Stimulated activated CD4-positive, alpha-beta T cell treated with anti-CD3 and anti-CD28 coated beads, Interleukin-12 subunit alpha, Interleukin-12 subunit beta, amount 100 ng/mL, for 48 hours (primary cell): ENCODE measurements at regions not wholly inside any gene's neighbourhood (a gene's known extent, or its start where the extent isn't known, plus 50 kb on each side); places are given as distances from the start of the nearest gene placed in this dataset.

ENCODE experiments used
- DNase-seq, 3 donors: peaks; one replicate each; pipeline ENCODE4 v3.0.0-alpha.2; 2020; ENCODE audit warnings: low read depth in 2 of 3, low spot score in 1 of 3

DNA sequence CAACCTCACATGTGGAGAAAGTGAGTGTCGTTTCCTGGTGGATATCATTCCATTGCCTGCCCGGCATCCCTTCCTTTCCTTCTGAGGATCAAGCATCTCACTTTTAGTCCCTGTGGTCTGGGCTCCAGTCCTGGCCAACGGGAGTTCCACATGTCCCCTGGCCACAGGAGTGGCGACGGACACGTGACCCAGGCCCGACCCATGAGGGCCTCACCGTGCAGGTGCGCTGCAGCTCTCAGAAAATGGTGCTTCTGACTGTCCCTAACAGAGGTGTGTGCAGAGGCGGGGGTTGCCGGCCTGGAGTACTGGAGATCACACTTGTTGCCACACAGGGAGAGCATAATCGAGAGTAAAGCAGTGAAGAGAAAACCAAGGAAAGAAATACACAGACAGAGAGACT, 476.9 kb upstream of the FRG1 start:
- DNase-seq = no peak

GRCh38 chr4:189494407-189494806, 446.3 kb upstream of the FRG1 start:
- DNase-seq = no peak

- DNase-seq = no peak
Measured at GRCh38 chr4:189497516-189497915, 443.2 kb upstream of the FRG1 start.

GRCh38 chr4:189497996-189498395, 442.7 kb upstream of the FRG1 start:
- DNase-seq = no peak

GRCh38 chr4:189498457-189498856, 442.2 kb upstream of the FRG1 start:
- no peak for DNase-seq

DNA sequence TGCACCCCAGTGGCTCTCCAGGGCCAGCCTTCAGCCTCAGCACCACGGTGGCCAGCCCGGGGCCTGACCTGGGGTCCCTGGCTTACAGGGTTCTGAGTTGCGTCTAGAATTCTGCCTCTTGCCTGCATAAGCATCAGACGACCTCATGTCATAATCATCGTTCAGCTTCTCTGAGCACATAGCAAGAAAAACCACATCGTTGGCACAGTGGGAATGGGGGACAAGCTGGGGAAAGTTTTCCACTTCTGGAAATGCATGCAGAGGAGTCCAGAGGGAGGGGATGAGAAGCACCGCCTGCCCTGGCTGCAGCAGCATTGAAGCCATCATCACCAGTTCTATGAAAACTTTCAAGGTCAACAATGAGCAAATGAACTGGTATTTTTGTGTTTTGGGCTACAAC, 441.0 kb upstream of the FRG1 start:
- no peak for DNase-seq

- no peak for DNase-seq
Measured at GRCh38 chr4:189500970-189501369, 439.7 kb upstream of the FRG1 start.

DNA sequence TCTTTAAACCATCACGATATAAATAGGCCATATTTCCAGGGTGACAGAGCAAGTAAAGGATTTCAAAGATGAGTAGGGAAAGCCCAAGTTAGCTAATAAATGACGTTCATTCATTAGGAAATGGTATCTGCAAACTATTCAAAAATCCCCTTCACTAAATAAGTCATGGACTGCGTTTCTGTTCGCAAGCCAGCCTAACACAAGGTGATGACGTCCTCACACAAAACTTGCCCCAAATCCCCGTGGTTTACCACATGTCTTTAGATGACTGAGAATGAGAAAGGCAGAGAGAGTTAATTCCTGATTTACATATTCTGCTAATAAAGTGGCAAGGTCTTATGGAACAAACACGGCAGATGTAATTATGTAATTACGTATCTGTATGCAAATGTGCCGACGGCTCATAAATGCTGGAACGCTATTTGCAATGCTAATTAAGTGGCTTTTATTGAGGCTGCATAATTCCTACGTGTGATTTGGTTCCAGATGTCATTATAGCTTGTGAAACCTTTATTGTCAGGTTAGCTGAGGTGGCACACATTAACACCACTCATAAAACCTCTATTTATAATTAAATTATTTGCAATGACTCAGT, 437.7 kb upstream of the FRG1 start:
- no peak for DNase-seq

- DNase-seq = no peak
Measured at GRCh38 chr4:189504220-189504619, 436.5 kb upstream of the FRG1 start.

GRCh38 chr4:189505380-189505779, 435.3 kb upstream of the FRG1 start:
- no peak for DNase-seq

DNA sequence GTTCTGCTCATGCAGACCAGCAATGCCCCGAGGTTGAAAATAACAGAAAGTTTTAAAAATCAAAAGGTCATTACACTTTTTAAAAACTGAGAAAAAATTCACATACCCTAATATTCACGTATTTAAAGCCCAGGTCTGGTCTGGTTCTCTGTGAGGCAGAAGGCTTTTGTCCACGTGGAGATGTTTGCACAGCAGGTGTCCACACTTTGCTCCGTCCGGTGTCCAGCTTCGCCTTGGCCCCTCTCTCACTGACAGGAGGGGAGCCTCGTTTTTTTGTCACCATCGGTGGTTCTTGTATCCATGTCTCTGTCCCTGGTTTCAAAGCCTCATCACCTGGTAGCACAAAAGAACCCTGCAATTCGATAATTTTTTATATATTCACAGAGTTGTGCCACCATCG, 434.6 kb upstream of the FRG1 start:
- DNase-seq = no peak

DNA sequence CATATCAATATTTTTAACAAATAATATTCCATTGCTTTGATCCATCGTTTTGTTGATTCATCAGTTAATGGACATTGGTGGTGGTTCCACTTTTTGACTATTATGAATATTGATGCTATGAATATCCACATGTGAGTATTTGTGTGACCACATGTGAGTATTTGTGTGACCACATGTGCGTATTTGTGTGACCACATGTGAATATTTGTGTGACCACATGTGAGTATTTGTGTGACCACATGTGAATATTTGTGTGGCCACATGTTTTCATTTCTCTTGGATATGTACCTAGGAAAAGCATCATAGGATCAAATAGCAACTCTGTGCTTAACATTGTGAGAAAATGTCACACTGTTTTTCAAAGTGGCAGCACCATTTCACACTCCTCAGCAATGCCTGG, 433.6 kb upstream of the FRG1 start:
- DNase-seq = no peak

GRCh38 chr4:189510601-189511000, 430.1 kb upstream of the FRG1 start:
- DNase-seq = no peak

GRCh38 chr4:189511581-189511980, 429.1 kb upstream of the FRG1 start:
- DNase-seq = no peak

DNA sequence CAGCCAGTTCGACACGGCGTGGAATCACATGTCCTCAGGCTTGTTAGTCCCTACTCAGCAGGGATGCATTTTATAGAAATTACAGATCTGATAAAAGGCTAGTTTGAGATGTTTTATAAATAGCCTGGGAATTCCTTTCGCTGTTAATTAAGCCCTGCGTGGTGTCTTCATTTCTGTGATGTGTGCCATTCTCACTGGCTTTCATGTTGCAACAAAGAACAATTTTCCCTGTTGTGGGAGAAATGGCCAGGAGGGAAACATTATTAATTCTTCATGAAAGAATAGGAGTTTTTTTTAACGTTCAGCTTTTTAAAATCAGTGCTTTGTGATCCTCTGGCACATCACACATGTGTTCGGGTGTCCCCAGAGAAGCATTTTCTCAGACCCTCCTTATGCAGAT, 427.3 kb upstream of the FRG1 start:
- no peak for DNase-seq

DNA sequence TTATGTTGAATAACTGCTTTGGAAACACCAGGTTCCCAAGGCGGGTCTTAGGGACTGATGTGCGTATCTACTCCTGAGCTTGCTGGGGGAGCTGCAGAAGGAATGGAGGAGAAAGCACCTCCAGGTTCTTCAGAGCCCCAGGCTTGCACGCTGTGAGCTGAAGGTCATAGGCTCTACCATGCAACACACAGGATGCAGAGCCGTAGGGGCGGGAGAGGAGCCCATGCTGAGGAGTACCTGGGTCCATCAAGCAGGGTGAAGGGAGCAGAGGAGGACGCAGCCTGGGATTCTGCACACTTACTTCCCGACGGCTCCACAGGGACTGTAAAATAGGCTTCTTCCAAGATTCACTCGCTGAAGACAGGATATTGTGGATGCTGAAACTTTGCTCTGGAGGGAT, 426.5 kb upstream of the FRG1 start:
- DNase-seq = no peak

DNA sequence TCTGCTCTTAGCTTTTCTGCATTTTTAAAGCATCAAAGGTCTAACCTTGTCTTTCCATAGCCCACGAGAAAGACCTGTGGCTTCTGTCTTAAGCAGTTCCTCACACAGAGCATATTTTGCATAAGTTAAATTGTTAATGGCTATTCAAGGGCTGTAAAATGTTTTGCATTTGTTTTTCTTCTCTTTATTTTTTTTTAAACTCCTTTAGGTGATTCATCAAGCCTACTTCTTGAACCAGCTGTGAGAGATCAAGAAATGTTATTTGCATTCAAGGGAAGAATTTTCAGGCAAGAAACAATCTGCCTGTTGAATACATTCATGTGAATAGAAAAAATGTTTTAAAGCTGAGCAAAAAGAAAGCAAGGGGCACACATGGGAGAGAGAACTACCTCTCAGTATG, 423.8 kb upstream of the FRG1 start:
- DNase-seq = no peak

- no peak for DNase-seq
Measured at GRCh38 chr4:189519186-189519585, 421.5 kb upstream of the FRG1 start.

- no peak for DNase-seq
Measured at GRCh38 chr4:189525304-189525703, 415.4 kb upstream of the FRG1 start.

DNA sequence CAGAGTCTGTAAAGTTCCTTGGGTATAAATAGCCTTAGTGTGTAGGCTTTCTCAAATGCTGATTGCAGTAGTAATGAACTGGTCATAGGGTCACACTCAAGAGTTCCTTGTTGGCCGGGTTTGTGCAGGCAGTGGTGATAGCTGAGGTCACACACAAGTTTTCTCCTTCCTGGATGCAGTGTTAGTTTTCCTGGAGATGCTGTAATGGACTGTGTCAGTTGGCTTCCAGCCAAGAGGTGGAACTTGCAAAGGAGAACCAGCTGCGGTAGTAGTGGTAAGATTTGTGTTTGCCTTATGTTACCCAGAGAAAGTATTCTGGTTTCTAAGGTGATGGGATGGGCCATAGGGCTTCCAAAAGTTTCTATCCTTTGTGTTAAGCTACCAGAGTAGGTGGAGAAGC, 409.8 kb upstream of the FRG1 start:
- no peak for DNase-seq

GRCh38 chr4:189533603-189534002, 407.1 kb upstream of the FRG1 start:
- DNase-seq = no peak

- no peak for DNase-seq
Measured at GRCh38 chr4:189547559-189547958, 393.1 kb upstream of the FRG1 start.

- DNase-seq = no peak
Measured at GRCh38 chr4:189548484-189549125, 392.1 kb upstream of the FRG1 start.
